ENCODE measurements at regions not wholly inside any gene's neighbourhood (a gene's known extent, or its start where the extent isn't known, plus 50 kb on each side); places are given as distances from the start of the nearest gene placed in this dataset.

GRCh38 chr20:7420345-7420744 is 519.9 kb downstream of the HAO1 start:
- H3K4me2 ChIP-seq (ENCODE audit: low read depth, low read length) = no peak overlapping the region

More at GRCh38 chr20:7420345-7420744, 519.9 kb downstream of the HAO1 start:
- intact Hi-C loops (cut with micrococcal nuclease; ENCODE audit: unreplicated experiment) (no loop called here), in situ Hi-C loops (cut with HindIII; ENCODE audit: extremely low pct_ligation_motif_present, low pct_unique_long_range_greater_than_20kb) (no loop called here)
- no TSS peak for BruUV-seq (replicated peaks)
- Histone ChIP-seq H3K9me3 (ENCODE audit: low read length) (no peaks in the 10 kb centered on the region), H3K27ac (ENCODE audit: extremely low read length, insufficient read depth, low read length) (no peak overlapping the region), H3K4me1 (ENCODE audit: insufficient read depth, low read length) (no peaks in the 10 kb centered on the region), H4K20me1 (ENCODE audit: insufficient read depth, low read length) (no peaks in the 10 kb centered on the region), H3K27me3 (ENCODE audit: control insufficient read depth in 1 of 2, insufficient read depth in 2 of 2, low read length in 2 of 2) (no peaks in the 10 kb centered on the region; a peak in 1 of 5 replicates), H3K79me2 (ENCODE audit: insufficient read depth, low read length) (no peaks in the 10 kb centered on the region), H3K36me3 (replicated peaks in 1 of 2; ENCODE audit: control insufficient read depth in 1 of 2, insufficient read depth in 2 of 2, low read length in 2 of 2) (no peaks in the 10 kb centered on the region), H2AFZ (ENCODE audit: low read length) (no peak overlapping the region), H3K4me3 (replicated peaks in 1 of 3; ENCODE audit: insufficient read depth in 1 of 3, low read depth in 2 of 3, low read length in 3 of 3) (no peak overlapping the region), H3K9ac (ENCODE audit: insufficient read depth, low read depth, low read length) (no peak overlapping the region)
- CTCF ChIA-PET (ENCODE audit: low intra/inter-chr PET ratio, low total read pairs) = no interaction called here
- TF ChIP-seq ZMYM4 (CRISPR knock-in tag; IDR thresholded peaks at IDR 0.05) (no peak), MXI1 (IDR thresholded peaks at IDR 0.05; ENCODE audit: borderline replicate concordance, low read depth, low read length) (no peak), EED (CRISPR knock-in tag; IDR thresholded peaks at IDR 0.05) (no peak), GPN1 (CRISPR knock-in tag; IDR thresholded peaks at IDR 0.05; ENCODE audit: borderline replicate concordance) (no peak), NR2C2 (CRISPR knock-in tag; IDR thresholded peaks at IDR 0.05; ENCODE audit: borderline replicate concordance) (no peak), EZH2 (conservative IDR thresholded peaks at IDR 0.05; ENCODE audit: low read depth, low read length) (no peak), KMT2B (CRISPR knock-in tag; IDR thresholded peaks at IDR 0.05) (no peak), DNMT3B (CRISPR knock-in tag; conservative IDR thresholded peaks at IDR 0.05) (no peak), ZNF766 (CRISPR knock-in tag; IDR thresholded peaks at IDR 0.05; ENCODE audit: borderline replicate concordance) (no peak), ZNF33B (CRISPR knock-in tag; IDR thresholded peaks at IDR 0.05) (no peak), NCOA5 (CRISPR knock-in tag; IDR thresholded peaks at IDR 0.05) (no peak), NR2F1 (CRISPR knock-in tag; IDR thresholded peaks at IDR 0.05) (no peak), TCF7 (IDR thresholded peaks at IDR 0.05; ENCODE audit: low read depth) (no peak), HMG20A (CRISPR knock-in tag; IDR thresholded peaks at IDR 0.05; ENCODE audit: borderline replicate concordance) (no peak), ATF6 (CRISPR knock-in tag; conservative IDR thresholded peaks at IDR 0.05) (no peak), POLR2A (IDR thresholded peaks at IDR 0.05; ENCODE audit: insufficient read depth in 1 of 2, low read depth in 2 of 2, low read length in 2 of 2) (no peak), THAP9 (CRISPR knock-in tag; IDR thresholded peaks at IDR 0.05; ENCODE audit: borderline replicate concordance) (no peak), MIXL1 (CRISPR knock-in tag; IDR thresholded peaks at IDR 0.05) (no peak), PHF20 (CRISPR knock-in tag; IDR thresholded peaks at IDR 0.05) (no peak), ZNF710 (CRISPR knock-in tag; IDR thresholded peaks at IDR 0.05; ENCODE audit: borderline replicate concordance) (no peak)
- ATAC-seq (no peak), DNase-seq (ENCODE audit: low spot score) (no peak), FAIRE-seq (no peak)
- POLR2A ChIA-PET = no interaction called here
